ENCODE measurements at regions not wholly inside any gene's neighbourhood (a gene's known extent, or its start where the extent isn't known, plus 50 kb on each side); places are given as distances from the start of the nearest gene placed in this dataset.

- H3K36me3 ChIP-seq, result no peaks in the 10 kb centered on the region
- peaks cover 5 to 75% (median 27%) of the 10 kb centered on the region in 3 donors for H3K27me3 ChIP-seq
- DNase-seq, result no peak
- WGBS, 5 donors, result 52 to 64% (median 56%) methylated on average over 11 of the region's 11 CpGs
- no peak for TF ChIP-seq EP300 (IDR thresholded peaks at IDR 0.05)
- TF ChIP-seq POLR2A (IDR thresholded peaks at IDR 0.05), result no peak
- TF ChIP-seq CTCF (IDR thresholded peaks at IDR 0.05), result no peak
- TF ChIP-seq POLR2AphosphoS5 (IDR thresholded peaks at IDR 0.05), result no peak
- peaks cover 0 to 13% (median 0%) of the 10 kb centered on the region in 4 donors for H3K4me1 ChIP-seq
- no peak overlapping the region for H3K4me3 ChIP-seq
- H3K27ac ChIP-seq, result no peak overlapping the region
- intact Hi-C loops (cut with DNase I; ENCODE audit: low total_unique reads), result no loop called here
- no peaks in the 10 kb centered on the region for H3K9me3 ChIP-seq
Observed at GRCh38 chr13:112207129-112207528, 140.2 kb downstream of the SOX1 start.

- DNase-seq, result no peak
- H3K9me3 ChIP-seq, result no peaks in the 10 kb centered on the region
- no peaks in the 10 kb centered on the region for H3K36me3 ChIP-seq
- peaks cover 0 to 70% (median 16%) of the 10 kb centered on the region in 3 donors for H3K27me3 ChIP-seq
- intact Hi-C loops (cut with DNase I; ENCODE audit: low total_unique reads), result no loop called here
- no peak for TF ChIP-seq CTCF (IDR thresholded peaks at IDR 0.05)
- no peak for TF ChIP-seq POLR2A (IDR thresholded peaks at IDR 0.05)
- TF ChIP-seq EP300 (IDR thresholded peaks at IDR 0.05), result no peak
- TF ChIP-seq POLR2AphosphoS5 (IDR thresholded peaks at IDR 0.05), result no peak
- peaks cover 0 to 13% (median 0%) of the 10 kb centered on the region in 4 donors for H3K4me1 ChIP-seq
- H3K4me3 ChIP-seq, result no peak overlapping the region
- H3K27ac ChIP-seq, result no peak overlapping the region
- WGBS, 5 donors, result 68 to 74% (median 72%) methylated on average over 8 of the region's 8 CpGs
Observed at GRCh38 chr13:112208656-112209055, 141.7 kb downstream of the SOX1 start.

- peaks cover 0 to 13% (median 0%) of the 10 kb centered on the region in 4 donors for H3K4me1 ChIP-seq
- peaks cover 0 to 68% (median 14%) of the 10 kb centered on the region in 3 donors for H3K27me3 ChIP-seq
- no peak for TF ChIP-seq POLR2AphosphoS5 (IDR thresholded peaks at IDR 0.05)
- no peak for TF ChIP-seq EP300 (IDR thresholded peaks at IDR 0.05)
- TF ChIP-seq CTCF (IDR thresholded peaks at IDR 0.05), result no peak
- no peak for TF ChIP-seq POLR2A (IDR thresholded peaks at IDR 0.05)
- no peaks in the 10 kb centered on the region for H3K9me3 ChIP-seq
- WGBS, 5 donors, result 53 to 84% (median 72%) methylated on average over 10 to 12 of the region's 12 CpGs
- no peak overlapping the region for H3K27ac ChIP-seq
- no peak overlapping the region for H3K4me3 ChIP-seq
- H3K36me3 ChIP-seq, result no peaks in the 10 kb centered on the region
- no peak for DNase-seq
- intact Hi-C loops (cut with DNase I; ENCODE audit: low total_unique reads), result no loop called here
Observed at GRCh38 chr13:112209266-112209665, 142.3 kb downstream of the SOX1 start.

GRCh38 chr13:112209711-112210110 is 142.8 kb downstream of the SOX1 start:
- Histone ChIP-seq H3K36me3 (no peaks in the 10 kb centered on the region), H3K9me3 (no peaks in the 10 kb centered on the region), H3K4me1 (peaks cover 0 to 9% (median 0%) of the 10 kb centered on the region in 4 donors), H3K4me3 (no peak overlapping the region), H3K27ac (no peak overlapping the region), H3K27me3 (peaks cover 0 to 64% (median 14%) of the 10 kb centered on the region in 3 donors)
- WGBS, 5 donors, result 74 to 93% (median 84%) methylated on average over 3 to 9 of the region's 9 CpGs
- intact Hi-C loops (cut with DNase I; ENCODE audit: low total_unique reads), result no loop called here
- no peak for DNase-seq
- TF ChIP-seq POLR2AphosphoS5 (IDR thresholded peaks at IDR 0.05) (no peak), EP300 (IDR thresholded peaks at IDR 0.05) (no peak), POLR2A (IDR thresholded peaks at IDR 0.05) (no peak), CTCF (IDR thresholded peaks at IDR 0.05) (no peak)
